ENCODE measurements at regions not wholly inside any gene's neighbourhood (a gene's known extent, or its start where the extent isn't known, plus 50 kb on each side); places are given as distances from the start of the nearest gene placed in this dataset.
"Not testable (repeated sequence)": the region's sequence is repeated elsewhere in the genome, so short reads cannot be mapped to it uniquely, and the experiment has no call there.

DNA sequence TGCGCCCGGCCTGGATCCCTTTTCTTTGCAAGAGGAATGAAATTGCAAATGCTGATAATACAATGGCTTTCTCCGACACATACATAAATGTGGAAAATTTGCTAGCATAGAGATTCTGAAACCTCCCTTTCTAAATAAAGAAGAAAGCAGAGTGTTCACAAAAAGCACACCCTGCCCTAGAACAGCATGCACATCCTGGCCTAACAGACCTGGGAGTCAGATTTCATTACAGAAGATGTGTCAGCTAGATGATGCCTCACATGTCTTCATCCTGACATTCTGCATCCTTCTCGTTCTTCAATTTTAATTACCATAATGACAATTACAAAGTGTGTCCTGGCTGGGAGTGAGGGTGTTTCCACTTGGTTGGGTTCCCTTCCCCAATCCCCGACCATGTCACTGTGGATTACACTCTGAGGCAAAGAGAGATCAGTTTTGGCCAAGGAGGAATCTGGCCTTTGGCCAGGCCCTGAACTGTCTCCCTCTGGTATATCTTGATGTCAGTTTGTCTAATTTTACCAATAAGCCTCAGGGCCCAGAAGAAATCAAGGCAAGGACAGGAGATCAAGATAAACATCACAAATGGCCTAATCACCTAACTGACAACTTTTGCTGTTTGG, 104.9 kb upstream of the SPATA12 start:
- no peak for DNase-seq (ENCODE audit: low spot score)

DNA sequence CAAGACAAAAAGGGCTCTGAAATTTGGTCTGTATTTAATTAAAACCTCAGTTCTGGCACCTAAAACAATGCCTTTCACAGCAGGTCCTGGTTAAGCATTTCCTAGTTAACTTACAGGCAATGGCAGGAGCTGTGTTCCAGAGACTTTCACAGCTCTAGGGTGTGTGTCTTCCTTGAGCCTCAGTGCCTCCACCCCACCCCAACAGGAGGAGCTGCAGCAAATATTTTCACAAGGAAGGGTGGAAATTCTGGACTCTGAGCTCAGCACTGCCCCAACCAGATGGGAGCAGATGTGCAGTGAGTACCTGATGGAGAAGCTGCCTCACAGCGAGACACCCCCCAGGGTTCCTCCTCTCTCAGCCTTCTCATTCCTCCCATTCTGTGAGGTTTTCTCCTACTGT, 106.3 kb upstream of the SPATA12 start:
- no peak for DNase-seq (ENCODE audit: low spot score)

- DNase-seq (ENCODE audit: low spot score): no peak
Measured at GRCh38 chr3:56952846-56953245, 107.6 kb upstream of the SPATA12 start.

- no peak for DNase-seq (ENCODE audit: low spot score)
Measured at GRCh38 chr3:56952061-56952460, 108.4 kb upstream of the SPATA12 start.

- DNase-seq (ENCODE audit: low spot score): no peak
Measured at GRCh38 chr3:56951366-56951765, 109.1 kb upstream of the SPATA12 start.

DNA sequence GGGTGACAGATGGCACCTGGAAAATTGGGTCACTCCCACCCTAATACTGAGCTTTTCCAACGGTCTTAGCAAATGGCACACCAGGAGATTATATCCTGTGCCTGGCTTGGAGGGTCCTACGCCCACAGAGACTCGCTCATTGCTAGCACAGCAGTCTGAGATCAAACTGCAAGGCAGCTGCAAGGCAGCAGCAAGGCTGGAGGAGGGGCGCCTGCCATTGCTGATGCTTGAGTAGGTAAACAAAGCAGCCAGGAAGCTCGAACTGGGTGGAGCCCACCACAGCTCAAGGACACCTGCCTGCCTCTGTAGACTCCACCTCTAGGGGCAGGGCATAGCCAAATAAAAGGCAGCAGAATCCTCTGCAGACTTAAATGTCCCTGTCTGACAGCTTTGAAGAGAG, 115.1 kb upstream of the SPATA12 start:
- DNase-seq (ENCODE audit: low spot score): not testable (repeated sequence)

DNA sequence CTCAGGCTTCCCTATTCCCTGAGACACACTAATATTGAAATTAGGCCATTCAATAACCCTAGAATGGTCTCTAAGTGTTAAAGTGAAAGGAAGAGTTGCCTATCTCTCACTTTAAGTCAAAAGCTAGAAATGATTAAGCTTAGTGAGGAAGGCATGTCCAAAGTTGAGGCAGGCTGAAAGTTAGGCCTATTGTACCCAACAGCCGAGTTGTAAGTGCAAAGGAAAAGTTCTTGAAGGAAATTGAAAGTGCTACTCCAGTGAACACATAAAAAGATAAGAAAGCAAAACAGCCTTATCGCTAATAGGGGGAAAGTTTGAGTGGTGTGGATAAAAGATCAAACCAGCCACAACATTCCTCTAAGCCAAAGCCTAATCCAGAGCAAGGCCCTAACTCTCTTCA, 117.9 kb upstream of the SPATA12 start:
- no peak for DNase-seq (ENCODE audit: low spot score)

- no peak for DNase-seq (ENCODE audit: low spot score)
Measured at GRCh38 chr3:56940976-56941375, 119.5 kb upstream of the SPATA12 start.

DNA sequence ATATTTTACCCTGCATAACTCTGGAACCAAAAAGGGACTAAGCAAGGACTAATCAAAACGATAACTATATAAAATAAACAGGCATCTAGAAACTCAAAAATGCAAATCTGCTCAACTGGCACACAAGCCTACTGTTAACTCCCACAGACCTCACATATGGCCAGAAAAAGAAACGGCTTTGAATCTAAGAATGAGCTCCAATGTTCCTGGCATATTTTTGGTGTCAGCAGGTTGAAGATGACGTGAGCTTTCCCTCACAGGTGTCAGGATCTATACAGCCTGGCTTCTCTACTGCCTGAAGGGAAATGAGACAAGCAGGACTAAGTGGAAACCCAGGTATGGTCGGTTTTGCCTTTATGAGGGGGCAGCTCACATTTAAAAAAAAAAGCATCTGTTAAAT, 120.1 kb upstream of the SPATA12 start:
- DNase-seq (ENCODE audit: low spot score): no peak

DNA sequence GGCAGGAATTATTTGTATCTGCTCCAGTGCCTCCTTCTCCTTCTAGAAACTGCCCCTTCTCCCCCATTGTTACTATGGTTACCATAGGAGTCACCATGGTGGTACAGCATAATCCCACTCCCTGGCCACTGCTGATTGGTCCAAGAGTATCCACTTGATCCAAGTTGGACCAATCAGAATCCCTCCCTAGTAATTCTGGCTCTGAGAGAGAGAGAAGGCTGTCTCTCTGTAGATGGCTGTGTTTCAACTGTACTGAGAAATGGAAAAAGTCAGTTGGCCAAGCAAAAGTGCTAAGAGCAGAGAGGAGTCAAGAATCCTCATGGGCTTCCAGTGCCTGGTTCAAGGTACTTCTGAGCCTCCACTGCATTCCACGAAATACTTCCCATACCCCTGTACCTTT, 120.6 kb upstream of the SPATA12 start:
- DNase-seq (ENCODE audit: low spot score): no peak

DNA sequence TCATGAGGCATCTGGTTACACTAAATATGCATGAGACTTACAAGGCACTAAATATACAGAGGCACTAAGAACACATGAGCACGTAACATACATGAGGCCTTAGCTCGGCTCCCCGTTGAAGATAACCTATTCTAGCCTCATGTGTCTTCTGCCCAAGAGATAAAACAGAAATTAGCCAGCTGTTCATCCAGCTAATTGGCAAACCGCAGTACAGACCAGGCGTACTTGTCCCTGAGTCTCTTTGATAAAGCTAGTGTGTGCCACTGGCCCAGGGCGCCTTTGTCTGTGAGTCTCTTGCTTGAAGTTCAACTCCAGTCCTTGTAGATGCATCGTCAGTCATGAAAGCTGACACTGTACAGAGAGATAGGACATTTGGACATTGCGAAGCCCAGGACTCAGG, 121.9 kb upstream of the SPATA12 start:
- DNase-seq (ENCODE audit: low spot score): no peak

GRCh38 chr3:56937580-56937979, 122.9 kb upstream of the SPATA12 start:
- no peak for DNase-seq (ENCODE audit: low spot score)

DNA sequence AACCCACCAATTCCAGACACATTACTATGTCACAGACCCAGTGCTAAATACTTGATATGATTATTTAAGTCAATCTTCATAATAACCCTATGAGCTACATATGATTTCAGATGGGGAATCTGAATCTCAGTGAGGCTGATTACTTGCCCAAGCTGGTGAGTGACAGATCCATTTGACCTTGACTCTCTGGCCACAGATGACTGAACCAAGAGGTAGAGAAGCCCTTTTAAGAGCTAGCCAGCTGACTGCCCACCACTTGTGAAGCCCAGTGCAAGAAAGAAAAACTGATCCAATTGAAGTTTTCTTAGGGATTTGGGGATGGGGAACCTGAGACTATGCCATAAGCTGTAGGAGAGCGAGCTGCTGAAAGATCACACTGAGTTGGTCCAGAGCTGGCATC, 124.7 kb upstream of the SPATA12 start:
- no peak for DNase-seq (ENCODE audit: low spot score)

- not testable (repeated sequence) for DNase-seq (ENCODE audit: low spot score)
Measured at GRCh38 chr3:56934481-56934880, 126.0 kb upstream of the SPATA12 start.

DNA sequence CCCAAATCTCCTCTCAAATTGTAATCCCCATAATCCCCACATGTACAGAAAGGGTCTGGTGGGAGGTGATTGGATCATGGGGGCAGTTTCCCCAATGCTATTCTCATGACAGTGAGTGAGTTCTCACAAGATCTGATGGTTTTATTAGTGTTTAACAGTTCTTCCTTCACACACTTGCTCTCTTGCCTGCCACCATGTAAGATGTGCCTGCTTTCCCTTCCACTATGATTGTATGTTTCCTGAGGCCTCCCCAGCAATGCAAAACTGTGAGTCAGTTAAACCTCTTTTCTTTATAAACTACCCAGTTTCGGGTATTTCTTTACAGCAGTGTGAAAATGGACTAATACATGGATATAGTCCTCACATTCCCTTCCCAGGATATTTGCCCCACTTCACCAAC, 126.7 kb upstream of the SPATA12 start:
- no peak for DNase-seq (ENCODE audit: low spot score)

GRCh38 chr3:56932866-56933265, 127.6 kb upstream of the SPATA12 start:
- no peak for DNase-seq (ENCODE audit: low spot score)

- no peak for DNase-seq (ENCODE audit: low spot score)
Measured at GRCh38 chr3:56931836-56932235, 128.6 kb upstream of the SPATA12 start.

- no peak for DNase-seq (ENCODE audit: low spot score)
Measured at GRCh38 chr3:56930706-56931105, 129.0 kb upstream of the ARHGEF3 start.

- no peak for DNase-seq (ENCODE audit: low spot score)
Measured at GRCh38 chr3:56929809-56930615, 128.3 kb upstream of the ARHGEF3 start.

- DNase-seq (ENCODE audit: low spot score): peak; percentile 53
Measured at GRCh38 chr3:56928379-56929068, 126.8 kb upstream of the ARHGEF3 start.

- DNase-seq (ENCODE audit: low spot score): no peak
Measured at GRCh38 chr3:56927855-56928254, 126.1 kb upstream of the ARHGEF3 start.

- no peak for DNase-seq (ENCODE audit: low spot score)
Measured at GRCh38 chr3:56926947-56927282, 125.2 kb upstream of the ARHGEF3 start.

DNA sequence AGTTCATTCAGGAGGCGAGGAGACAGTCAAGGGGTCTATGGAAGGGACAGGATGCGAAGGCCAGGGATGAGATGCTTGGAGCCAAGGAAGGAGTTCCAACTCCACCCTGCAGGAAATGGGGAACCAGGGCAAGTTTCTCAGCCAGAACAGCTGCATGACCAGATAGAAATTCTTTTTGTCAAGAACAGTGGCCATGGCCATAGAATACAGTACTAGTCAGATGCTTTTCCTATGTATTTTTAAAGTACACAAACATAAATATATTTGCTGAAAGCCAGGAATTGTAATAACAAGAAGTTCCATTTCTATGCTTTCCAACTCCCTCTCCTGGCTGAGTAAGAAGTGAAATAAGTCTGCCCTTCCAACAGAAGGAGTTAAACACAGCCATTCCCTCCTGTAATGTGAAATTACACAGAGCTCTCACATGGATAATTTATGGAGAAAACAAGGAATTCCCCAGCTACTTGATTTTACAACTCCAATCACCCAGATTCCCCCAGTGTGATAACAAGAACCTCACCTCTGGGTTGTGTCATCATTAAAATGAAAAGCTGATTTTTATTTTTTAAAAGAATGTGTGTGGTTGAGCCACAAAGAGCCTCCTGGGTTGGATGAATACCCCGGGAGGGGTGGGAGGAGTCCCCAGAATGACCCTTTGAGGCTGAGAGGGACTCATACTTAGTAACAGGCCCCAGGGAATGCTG, 124.6 kb upstream of the ARHGEF3 start:
- DNase-seq (ENCODE audit: low spot score): peak; percentile 68

Measured in GM03348 (cell line).